Activated CD8-positive, alpha-beta memory T cell treated with anti-CD3 and anti-CD28 coated beads for 36 hours (primary cell): ENCODE measurements at regions not wholly inside any gene's neighbourhood (a gene's known extent, or its start where the extent isn't known, plus 50 kb on each side); places are given as distances from the start of the nearest gene placed in this dataset.

Experiments
- CTCF ChIA-PET: fragments of 350-600 bp; sonication (Branson Sonifier 250); formaldehyde crosslinking; loops from one replicate; lab custom pipeline; 2021; ENCODE audit warnings: antibody characterized with exemption; lab: Charles Lee
- POLR2A ChIA-PET: fragments of 350-600 bp; sonication (Branson Sonifier 250); formaldehyde crosslinking; loops from one replicate; lab custom pipeline; 2021; ENCODE audit warnings: antibody characterized with exemption; lab: Charles Lee

DNA sequence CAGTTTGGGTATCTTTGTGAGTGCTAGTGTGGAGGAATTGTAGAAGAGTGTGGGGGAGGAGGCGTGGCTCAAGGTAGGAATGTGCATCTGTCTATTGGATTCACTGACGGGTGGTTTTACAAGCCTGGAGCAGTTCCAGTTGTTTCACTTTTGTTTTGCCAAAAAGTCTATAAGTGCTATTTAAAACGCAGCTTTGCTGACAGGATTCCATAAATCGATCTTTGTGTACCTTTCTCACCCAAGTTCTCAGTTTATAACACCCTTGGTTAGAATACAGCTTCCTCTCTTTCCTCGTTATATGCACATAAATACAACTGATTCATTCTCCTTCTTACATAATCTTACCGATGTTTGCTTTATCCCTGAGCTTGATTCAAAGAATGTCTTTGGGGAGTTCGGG, 123.2 kb upstream of the UBE2E2 start:
- ChIA-PET CTCF (no interaction called here), POLR2A (no interaction called here)

DNA sequence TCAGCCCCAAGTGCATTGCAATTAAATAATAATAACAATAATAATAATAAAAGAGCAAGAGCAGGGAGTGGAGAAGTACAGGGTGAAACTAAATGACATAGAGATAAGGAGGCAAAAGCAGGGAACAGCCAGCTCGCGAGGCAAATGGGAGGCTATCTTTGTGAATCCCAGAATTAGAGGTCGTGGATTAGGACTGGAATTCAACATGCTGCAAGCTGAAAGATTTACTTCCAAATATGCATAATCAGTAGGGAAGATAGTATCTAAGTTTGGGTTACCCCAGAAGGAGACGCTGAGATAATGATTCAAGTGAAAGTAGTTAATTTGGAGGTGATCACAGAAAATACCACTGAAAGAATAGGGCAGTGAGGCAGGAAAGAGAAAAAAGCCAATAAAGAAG, 119.4 kb upstream of the UBE2E2 start:
- ChIA-PET CTCF (no interaction called here), POLR2A (no interaction called here)

DNA sequence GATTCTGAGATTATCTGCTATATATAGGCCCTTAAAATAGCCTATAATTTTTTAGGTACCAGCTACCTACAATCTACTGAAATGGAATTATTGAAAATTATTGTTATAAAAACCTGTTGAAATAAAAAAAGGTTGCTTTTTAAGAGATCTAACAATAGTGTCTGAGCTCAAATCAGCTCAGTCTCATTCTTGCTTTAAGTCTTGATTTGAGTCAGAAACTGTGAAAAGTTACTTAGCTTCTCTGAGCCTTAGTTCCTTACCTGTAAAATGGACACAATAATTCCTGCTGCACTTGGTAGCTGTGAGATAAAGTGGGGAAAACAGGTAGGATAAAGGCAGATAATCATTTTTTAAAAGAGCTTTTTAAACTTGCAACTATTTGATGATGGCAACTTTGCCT, 118.8 kb upstream of the UBE2E2 start:
- ChIA-PET CTCF (no interaction called here), POLR2A (no interaction called here)

DNA sequence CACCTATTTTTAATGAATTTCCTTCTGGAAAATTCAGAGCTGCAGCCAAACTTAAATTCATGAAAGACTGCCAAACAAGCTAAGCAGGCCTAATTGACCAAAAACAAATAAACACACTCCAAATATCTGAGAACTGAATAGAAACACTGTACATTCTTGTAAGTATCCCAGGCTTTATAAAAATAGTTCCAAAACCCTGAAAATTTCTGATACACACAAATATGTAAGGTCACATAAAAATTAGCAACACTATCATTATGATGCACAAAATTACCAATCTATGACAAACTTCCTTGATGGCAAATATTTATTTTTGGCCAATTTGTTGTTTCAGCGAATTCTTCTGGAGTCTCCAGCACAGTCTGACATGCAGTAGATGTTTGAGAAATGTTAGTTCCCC, 117.9 kb upstream of the UBE2E2 start:
- ChIA-PET CTCF (no interaction called here), POLR2A (no interaction called here)

DNA sequence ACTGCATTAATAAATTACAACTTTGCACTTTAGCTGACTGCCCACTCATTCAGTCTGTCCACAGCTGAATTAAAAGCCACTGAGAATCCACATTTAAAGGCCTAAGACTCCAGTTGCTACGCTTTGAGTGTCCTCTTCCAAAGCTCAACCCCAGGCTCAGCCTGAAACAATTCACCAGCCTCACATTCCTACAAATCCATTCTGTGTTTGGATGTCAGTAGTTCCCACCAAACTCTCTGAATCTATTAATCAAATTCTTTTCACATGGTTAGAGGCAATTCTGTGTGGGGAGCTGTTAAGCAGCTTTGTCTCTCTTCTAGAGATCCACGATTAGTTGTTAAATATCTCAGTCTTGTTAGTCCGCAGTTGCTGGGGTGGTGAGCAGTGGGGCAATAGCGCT, 116.8 kb upstream of the UBE2E2 start:
- CTCF ChIA-PET, result no interaction called here

DNA sequence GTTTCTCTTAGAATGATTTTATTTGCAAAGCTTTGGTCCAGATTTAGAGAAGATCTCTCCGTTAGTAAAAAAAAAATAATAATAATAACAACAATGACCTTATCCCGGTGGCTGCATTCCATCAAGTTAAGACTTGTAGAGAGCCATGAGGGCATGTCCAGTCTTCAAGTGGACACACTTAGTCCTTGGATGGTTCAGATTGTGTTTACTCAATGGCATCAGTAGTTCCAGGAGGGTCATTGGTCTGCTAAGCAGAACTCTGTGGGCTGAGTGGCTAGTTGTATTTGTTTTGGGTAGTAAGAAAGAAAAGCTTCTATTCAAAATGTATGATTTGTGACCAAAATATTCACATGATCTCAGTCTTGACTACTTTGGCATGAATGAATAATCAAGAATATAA, 116.3 kb upstream of the UBE2E2 start:
- POLR2A ChIA-PET, result no interaction called here

More for the DNA sequence above, 116.8 kb upstream of the UBE2E2 start:
- POLR2A ChIA-PET, result no interaction called here

DNA sequence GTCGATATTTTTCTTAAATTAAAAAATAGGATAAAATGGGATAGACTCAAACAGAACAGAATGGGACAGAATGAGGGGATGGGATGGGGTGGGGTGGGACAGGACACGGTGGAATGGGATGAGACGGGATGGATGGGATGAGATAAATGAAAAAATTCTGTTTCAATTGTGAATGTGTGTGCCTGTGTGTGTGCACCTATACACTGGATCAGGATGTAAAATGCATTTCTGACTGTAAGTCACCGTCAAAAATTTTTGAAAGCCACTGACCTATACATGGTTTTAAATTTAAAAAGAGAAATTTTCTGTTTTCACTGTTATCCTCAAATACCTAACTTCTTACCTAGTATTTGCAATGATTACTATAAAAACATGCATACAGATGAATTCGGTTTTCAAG, 108.7 kb upstream of the UBE2E2 start:
- ChIA-PET POLR2A (no interaction called here), CTCF (no interaction called here)

More for the DNA sequence above, 116.3 kb upstream of the UBE2E2 start:
- CTCF ChIA-PET, result no interaction called here

DNA sequence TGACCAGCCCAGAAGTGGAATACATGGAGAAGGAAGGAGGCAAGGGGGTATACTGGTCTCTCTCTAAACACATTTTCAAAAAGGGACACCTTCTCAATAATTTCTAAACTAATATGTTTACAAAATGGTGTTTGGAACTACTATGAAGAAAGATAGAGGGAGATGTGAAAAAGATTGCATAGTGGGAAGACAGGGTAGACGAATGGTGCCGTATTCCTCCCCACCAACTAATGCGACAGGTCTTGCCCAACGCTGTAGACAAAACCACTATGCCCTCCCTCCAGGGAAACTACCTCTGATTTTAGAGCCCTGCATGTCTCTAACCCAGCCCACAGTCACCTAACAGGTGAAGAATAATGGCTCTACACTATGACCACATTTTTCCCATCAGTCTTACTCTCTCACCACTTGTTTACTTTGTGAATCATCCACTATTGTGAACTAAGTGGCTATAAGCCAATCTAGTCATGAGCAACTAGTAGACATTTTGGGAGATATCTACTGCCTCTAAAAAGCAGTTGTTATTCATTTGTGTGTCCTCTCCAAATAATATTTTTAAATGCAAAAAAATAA, 108.2 kb upstream of the UBE2E2 start:
- CTCF ChIA-PET, result no interaction called here
- POLR2A ChIA-PET, result no interaction called here

DNA sequence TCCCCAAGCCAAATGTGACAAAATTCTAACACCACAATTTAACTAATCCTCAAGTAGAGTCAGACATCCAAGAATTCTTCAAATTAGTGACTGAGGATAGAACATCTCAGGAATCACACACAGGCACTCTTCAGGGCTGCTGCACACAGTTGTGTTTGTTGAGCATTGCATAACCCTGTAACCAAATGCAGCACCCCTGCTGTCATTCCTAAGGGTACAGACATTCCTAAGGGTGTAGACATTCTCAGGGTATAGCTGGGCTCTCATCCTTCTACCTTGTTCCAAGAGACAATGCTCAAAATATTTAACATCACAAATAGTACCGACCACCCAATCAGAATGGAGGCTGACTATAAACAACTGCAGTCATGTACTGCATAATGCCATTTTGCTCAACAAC, 107.1 kb upstream of the UBE2E2 start:
- ChIA-PET POLR2A (no interaction called here), CTCF (no interaction called here)

DNA sequence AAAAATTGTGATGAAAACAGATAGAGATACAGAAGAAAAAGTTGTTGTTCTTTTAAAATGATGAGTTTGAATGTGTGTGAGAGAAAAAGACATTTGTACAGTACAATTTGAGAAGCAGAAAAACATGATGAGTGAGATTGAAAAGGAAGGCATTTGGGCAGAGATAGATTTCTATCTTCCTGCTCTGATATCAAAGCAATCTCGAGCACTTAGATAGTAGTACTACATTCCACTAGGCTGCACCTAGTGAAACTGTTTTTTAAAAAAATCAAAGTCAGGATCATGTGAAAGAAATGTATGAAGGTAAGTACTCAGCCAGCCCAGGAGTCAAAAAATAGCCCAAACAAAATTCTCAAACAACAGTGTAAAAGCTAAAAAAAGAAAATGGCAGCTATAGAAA, 104.1 kb upstream of the UBE2E2 start:
- CTCF ChIA-PET, result no interaction called here
- POLR2A ChIA-PET, result no interaction called here

DNA sequence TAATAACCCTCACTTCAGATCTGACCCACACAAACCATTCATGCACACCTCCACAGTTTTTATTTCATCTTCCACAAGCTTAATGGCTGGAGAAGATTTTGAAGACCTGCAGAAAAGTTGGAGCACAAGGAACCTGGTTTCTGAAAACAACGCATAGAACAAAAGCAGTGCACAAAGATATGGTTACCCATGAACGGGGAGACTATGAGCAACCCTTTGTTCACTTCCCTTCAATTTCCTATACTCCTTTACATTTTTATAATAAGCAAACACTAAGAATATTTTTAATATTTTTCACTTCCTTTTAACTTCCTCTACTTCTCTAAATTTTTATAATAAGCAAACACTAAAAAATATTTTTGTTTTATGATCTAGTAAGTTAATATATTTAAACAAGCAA, 103.5 kb upstream of the UBE2E2 start:
- POLR2A ChIA-PET, result no interaction called here
- CTCF ChIA-PET, result no interaction called here

DNA sequence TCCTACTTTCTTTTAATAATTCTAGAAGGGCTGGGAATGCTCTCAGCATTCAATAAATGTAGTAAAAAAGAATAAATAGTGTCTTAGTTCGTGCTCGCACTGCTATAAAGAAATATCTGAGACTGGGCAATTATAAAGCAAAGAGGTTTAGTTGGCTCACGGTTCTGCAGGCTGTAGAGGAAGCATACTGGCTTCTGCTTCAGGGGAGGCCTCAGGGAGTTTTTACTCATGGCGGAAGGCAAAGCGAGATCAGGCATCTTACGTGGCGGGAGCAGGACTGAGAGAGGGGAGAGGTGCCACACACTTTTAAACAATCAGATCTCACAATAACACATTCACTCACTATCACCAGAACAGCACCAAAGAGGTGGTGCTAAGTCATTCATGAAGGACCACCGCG, 103.0 kb upstream of the UBE2E2 start:
- ChIA-PET POLR2A (no interaction called here), CTCF (no interaction called here)

DNA sequence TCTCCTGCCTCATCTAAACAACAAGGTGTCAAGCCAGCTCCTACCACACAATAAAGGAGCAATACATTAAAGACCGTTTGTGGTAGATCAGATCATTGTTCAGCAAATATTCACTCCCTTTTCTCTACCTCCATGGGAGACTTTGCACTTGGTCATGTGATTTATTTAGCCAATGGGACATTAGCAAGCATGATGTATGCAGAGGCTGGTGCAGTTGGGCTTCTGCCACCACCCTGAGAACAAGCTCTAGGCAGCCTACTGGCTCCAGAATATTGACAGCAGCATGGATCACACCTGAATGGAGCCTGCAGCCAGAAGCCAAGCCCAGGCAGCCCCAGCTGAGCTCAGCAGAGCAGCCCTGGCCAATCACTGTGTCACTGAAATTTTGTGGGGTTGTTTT, 99.4 kb upstream of the UBE2E2 start:
- POLR2A ChIA-PET, result no interaction called here
- CTCF ChIA-PET, result no interaction called here

DNA sequence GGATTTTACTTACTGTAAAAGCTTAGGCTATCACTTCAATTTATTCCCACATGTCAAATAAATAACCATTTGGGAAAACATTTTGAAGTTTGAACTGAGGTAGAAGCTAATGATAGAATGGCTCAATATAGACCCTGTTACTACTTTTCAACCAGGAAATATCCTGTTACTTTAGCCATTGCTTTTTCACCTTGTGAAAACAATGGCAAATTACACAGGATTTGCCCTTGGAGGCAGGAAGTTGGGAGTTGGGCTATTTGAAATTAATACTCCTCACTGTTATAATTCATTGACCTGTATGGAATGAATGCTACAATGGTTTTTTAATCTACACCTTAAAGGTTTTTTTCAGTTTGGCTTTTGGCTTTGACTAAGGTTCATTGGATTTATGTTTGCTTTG, 98.1 kb upstream of the UBE2E2 start:
- CTCF ChIA-PET, result no interaction called here
- POLR2A ChIA-PET, result no interaction called here

DNA sequence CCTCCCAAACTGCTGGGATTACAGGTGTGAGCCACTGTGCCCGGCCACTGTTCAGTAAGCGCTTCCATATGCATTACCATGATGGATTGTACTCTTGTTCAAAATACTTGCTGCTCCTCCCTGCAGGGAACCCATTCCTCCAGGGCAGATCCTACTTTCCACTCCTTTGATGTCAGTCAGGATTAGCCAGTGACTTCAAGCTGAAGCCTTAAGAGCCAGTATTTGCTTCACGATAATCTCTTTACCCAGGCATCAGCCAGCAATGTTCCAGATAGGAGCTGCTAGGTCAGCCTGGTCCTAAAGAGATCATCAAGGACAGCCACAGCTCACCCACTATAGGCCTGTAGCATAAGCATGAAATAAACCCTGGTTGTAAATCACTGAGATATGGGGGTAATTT, 96.5 kb upstream of the UBE2E2 start:
- ChIA-PET POLR2A (no interaction called here), CTCF (no interaction called here)

DNA sequence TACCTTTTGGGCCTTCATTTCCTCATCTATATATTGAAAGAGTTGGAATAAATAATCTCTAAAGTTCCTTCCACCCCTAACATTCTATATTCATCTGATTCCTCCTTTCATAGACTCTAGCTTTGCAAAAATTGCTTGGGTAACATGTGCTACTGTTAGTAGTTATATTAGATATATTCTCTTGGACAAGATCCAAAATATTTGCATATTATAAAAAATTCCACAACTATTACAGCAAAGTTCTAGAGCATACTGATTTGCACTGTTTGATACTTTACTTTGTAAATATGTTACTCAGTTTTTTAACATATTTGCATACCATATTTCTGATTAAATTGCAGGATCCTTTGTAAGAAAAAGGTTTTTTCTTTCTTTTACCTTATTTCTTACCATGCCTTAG, 95.9 kb upstream of the UBE2E2 start:
- CTCF ChIA-PET, result no interaction called here
- POLR2A ChIA-PET, result no interaction called here

DNA sequence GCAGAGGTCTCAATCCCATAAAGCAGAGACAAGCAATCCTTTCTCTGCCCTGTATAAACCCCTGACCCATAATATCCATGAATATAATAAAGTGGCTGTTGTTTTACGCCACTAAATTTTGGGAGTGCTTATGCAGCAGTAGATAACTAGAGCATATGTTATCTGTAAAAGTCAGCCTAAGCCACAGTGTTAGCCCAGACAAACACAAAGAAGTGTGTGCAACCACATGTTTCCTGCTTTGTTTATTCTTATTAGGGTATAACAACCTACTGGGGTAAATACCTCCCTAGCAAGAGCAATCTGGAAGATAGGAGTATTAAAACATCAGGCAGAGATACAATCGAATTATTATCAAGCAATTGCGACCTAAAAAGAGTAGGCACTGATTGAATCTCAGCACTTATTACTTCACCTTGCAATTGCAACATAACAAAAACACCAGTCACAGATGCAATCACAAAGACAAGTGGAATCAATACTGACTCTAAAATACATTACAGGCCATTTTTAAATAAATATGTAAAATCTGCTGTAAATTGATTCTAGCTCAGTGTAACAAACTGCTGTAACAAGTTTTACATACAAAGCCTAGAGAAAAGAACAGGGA, 94.6 kb upstream of the UBE2E2 start:
- POLR2A ChIA-PET, result no interaction called here

DNA sequence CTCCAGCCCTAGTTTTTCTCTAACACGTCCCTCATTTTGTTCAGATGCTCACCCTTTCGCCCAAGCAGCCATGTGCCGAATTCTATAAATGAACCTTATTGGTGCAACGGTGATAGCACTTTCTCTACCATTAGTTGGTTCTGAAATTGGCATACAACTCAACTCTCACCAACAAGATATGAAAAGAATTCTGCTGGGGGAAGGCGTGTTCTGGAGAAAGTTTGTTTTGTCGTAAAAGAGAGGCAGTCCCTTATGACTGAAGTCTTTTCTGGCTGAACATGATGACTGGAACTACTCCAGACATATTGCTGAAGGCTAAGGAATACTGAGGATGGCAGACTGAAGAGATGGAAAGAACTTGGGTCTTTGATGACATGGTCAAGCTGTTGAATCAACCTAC, 91.8 kb upstream of the UBE2E2 start:
- ChIA-PET POLR2A (no interaction called here), CTCF (interaction anchor here (0.7 kb wide), 1 partner anchor 487 kb away, joined by 4 read pairs; no protein-coding TSS in a partner anchor)

More for the DNA sequence above, 94.6 kb upstream of the UBE2E2 start:
- CTCF ChIA-PET, result no interaction called here

DNA sequence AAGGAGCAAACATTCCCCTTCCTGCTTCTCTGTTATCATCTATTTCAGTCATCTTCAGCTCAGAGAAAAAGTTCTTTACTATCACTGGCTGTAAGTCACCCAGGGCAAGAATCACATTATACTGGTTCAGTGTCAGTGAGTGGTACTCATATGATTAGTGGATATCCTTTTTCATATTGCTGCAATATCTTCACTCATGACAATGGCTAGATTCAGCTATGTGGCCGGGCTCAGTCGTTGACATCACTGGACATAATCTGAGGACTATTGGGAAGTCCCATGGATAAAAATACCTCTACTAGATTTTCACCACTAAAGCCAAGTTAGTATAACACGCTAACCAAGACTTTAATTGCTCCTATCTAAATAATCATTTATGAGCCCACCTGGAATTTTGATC, 91.3 kb upstream of the UBE2E2 start:
- POLR2A ChIA-PET, result no interaction called here
- CTCF ChIA-PET, result no interaction called here

DNA sequence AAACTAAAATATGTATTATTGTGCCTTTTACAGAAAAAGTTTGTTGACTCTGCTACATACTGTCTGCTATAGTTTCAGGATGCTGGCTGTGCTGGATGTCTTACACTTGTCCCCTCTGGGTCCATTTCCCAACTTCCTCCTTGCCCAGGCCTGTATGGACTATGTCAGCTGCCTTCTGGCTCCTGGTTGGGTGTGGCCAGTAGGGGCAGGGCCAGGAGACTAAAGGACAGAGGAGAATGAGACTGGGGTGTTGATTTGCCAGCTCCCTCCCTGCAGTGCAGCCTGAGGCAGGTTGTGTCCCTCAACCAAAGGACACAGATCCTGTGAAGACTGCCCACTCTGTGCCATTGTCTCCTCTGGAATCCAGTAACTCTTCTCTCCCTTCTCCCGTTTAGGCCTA, 90.6 kb upstream of the UBE2E2 start:
- ChIA-PET POLR2A (no interaction called here), CTCF (no interaction called here)

DNA sequence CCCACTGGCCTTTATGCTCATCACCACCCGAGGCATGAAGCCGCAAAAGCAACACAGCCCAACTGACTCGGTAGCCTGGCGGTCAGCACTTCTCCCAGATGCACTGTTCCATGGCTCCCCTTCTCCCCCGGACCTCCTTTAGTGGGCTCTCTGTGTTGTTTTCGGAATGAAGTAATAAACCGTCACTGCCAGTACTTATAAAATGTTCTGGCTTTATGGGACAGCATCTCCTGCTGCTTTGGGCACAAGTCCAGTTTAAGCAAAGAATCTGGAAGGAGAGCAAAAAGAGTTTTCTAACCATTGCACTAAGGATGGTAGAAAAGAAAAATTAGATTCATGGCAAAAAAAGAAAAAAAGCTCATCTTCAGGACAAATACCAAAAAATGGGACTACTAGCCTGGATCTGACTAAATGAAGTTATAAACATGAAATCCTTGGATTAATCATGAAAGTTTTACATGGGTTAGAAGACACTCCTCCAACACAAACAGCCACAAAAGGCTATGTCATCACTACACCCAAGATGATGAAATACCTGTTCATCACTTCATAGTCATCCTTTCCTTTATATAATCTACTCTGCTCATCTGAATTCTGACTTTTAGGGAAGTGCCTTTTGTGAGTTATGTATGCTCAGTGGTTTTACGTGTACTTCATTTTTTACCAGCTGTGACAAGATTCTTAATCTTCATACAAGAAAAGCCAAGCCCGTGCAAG, 89.5 kb upstream of the UBE2E2 start:
- ChIA-PET CTCF (no interaction called here), POLR2A (no interaction called here)
